ENCODE measurements at regions not wholly inside any gene's neighbourhood (a gene's known extent, or its start where the extent isn't known, plus 50 kb on each side); places are given as distances from the start of the nearest gene placed in this dataset.

GRCh38 chr6:156347656-156348055 lies 429.5 kb upstream of the ARID1B start:
- no peak for TF ChIP-seq CTCF (IDR thresholded peaks at IDR 0.05)
- TF ChIP-seq POLR2A (IDR thresholded peaks at IDR 0.05): no peak
